Activated T-cell treated with anti-CD3 and anti-CD28 coated beads, Interleukin-2, amount 50 U/mL, for 48 hours (primary cell): ENCODE measurements at regions not wholly inside any gene's neighbourhood (a gene's known extent, or its start where the extent isn't known, plus 50 kb on each side); places are given as distances from the start of the nearest gene placed in this dataset.
A peak's percentile ranks its signal among the peaks of the same experiment; 100 is the strongest.

Experiments used
- DNase-seq, 2 experiments: peaks; one replicate each; pipeline ENCODE4 v3.0.0-alpha.2; 2020

GRCh38 chr11:15745266-15745665 lies 611.1 kb downstream of the SOX6 start:
- no peak for DNase-seq

GRCh38 chr11:15747671-15748070 lies 608.7 kb downstream of the SOX6 start:
- DNase-seq = no peak

- DNase-seq = no peak
Measured at GRCh38 chr11:15748132-15748531, 608.2 kb downstream of the SOX6 start.

GRCh38 chr11:15748741-15749140 lies 607.6 kb downstream of the SOX6 start:
- no peak for DNase-seq

GRCh38 chr11:15750535-15751308 lies 605.6 kb downstream of the SOX6 start:
- no peak for DNase-seq

- no peak for DNase-seq
Measured at GRCh38 chr11:15754221-15754620, 602.1 kb downstream of the SOX6 start.

- no peak for DNase-seq
Measured at GRCh38 chr11:15757048-15757698, 599.2 kb downstream of the SOX6 start.

- no peak for DNase-seq
Measured at GRCh38 chr11:15758857-15759465, 597.4 kb downstream of the SOX6 start.

DNA sequence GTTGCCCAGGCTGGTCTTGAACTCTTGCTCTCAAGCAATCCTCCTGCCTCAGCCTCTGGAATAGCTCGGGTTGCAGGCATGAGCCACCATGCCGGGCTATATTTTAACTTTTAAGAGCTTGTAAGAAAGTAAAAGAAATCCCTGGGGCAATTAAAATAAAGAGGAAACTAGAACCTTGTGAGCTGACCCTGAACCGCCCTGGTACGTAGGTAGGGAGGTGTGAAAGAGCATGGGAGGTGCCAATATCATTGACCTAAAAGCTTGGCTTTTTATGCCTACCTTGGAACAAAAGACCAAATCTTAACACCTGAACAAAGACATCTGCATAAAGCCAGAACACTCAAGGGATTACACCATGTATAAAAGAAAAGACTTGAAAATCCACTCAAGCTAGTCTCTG lies 595.1 kb downstream of the SOX6 start:
- DNase-seq = no peak

DNA sequence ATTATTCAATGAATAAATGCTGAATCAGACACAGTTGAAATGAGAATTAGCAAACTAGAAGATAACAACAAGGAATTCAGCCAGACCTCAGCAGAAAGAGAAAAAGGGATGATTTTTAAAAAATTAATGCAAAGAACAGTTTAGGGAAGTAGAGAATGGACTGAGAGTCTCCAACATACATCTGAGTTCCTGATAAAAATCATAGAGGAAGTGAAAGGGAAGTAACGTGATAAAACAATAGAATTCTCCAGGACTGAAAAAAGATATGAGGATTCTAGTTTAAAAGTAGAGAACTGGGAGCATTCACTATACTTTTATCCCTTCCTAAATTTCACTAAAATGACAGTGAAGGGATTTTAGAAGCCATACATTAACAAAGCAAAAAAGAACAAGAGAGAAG lies 592.0 kb downstream of the SOX6 start:
- DNase-seq = no peak

GRCh38 chr11:15764948-15765347 lies 591.4 kb downstream of the SOX6 start:
- DNase-seq = no peak

GRCh38 chr11:15765530-15765929 lies 590.8 kb downstream of the SOX6 start:
- DNase-seq = no peak

DNA sequence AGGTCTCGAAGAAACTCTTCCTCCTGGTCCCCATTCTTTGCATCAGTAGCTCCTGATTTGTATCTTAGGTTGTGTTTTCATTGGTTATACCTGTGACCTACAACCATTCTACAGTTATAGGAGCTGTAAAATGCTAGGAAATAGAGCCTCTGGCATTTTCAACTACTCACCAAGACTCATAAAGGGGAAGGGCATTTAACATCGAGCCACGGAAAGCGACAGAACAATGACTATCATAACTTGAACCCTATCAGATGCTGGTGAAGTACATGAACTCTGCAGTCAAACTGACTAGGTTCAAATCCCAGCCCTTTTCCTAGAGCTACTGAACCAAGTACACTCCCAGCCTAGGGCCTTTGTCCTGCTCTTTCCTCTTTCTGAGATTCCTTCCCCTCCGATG lies 588.0 kb downstream of the SOX6 start:
- DNase-seq = no peak

GRCh38 chr11:15769203-15769602 lies 587.1 kb downstream of the SOX6 start:
- no peak for DNase-seq

DNA sequence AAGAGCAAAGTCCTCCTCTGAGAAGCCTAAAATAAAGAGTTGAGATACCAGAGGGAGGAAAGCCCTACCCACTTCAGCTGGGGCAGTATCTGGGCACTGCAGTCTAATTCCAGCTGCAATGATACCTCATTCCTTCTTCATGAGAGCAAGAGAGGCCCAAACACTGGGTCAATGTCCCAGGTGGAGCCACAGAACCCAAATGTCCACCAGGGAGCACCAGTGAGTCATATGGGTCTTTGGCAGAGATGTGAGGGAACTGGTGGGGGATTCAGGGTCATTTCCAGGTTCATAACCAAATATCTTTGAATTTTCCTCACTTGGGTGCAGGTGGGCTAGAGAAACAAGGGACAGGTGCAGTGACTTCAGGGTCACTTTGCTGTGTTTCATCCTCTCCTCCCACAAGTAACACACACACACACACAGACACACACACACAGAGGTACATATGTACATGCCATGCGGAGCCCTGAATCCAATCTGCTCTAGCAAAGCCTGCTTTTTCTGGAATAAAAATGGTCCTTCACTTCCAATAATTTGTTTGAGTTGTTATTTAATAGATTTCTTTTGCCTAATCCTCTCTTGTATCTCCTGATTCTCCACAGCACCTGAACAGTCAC lies 585.4 kb downstream of the SOX6 start:
- DNase-seq = peak; percentile 52 to 54

DNA sequence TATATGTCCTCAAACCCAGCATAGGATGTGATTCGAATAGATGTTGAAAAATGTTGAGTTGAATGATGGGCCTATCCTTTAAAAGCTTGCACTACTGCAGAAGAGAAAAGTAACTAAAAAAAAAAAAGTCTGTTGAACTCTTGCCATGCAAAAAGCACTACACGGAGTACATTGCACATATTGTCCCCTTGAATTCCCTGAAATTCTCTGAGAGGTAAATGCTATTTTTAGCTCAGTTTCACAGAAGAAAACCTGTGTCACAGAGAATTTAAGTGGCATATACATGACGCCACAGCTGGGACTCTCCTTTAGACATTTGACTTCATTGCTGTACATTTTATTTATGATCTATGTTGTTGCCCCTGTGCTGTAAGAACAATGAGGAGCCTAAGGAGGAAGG lies 583.8 kb downstream of the SOX6 start:
- DNase-seq = no peak

- no peak for DNase-seq
Measured at GRCh38 chr11:15772981-15773380, 583.4 kb downstream of the SOX6 start.

GRCh38 chr11:15773476-15774387 lies 582.6 kb downstream of the SOX6 start:
- no peak for DNase-seq

GRCh38 chr11:15774388-15774939 lies 581.9 kb downstream of the SOX6 start:
- no peak for DNase-seq

DNA sequence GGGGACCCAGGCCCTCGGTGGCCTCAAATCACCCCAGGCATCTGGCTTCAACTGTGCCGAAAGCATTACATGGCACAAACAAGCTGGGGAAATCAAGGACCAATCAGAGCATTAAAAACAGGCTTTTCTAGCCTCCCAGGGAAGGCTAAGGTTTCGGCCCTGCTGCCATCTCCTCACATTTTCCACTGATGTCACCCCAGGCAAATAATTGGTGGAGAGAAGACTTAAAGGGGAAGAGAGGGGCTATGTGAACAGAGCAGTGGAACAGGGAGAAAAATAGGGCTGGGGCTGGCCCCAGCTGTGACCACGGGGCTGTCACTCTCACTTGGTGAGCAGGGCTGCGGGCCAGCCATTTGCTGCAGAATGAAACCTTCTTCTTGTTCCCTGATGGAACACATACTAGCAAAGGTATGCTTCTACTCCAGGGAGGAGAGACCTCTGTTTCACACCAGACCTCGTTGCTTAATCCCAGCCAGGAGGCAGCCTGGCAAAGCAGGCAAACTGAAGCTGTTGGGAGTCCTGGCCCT lies 581.3 kb downstream of the SOX6 start:
- DNase-seq = no peak

DNA sequence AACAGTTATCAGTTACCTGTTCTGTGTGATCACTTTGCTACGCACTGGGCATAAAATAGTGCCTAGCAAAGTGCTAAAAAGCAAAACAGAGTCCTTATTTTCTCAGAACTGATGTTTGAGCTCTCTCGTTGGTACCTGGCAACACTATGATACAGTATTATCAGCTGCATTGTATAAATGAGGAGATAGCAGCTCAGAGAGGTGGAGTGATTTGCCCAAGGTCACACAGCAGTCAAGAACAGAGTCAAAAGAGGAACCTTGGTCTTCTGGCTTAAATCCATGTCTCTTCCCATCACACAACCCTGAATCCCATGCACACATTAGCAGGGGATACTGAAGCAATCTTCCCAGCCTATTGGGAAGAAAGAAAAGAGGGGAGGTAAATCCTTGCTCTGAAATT lies 580.5 kb downstream of the SOX6 start:
- no peak for DNase-seq

DNA sequence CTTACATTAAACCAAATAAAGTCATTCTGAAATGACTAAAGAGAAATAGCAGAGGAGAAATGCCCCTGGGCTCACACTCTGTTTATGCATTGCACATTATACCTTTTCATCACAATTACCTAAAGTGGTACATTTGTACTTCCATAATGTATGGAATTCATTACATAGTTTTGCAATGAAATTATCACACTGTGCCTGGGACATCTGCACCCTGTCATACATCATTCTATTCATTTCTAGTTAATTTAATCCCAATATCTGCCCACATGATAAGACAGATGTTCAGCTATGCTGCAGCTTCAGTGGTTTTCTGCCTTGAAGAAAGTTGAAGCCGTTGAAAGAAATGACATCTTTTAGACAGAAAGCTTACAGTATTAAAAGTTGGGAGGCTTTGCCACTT lies 580.0 kb downstream of the SOX6 start:
- DNase-seq = no peak
